Heart left ventricle (tissue), 16 donors: ENCODE measurements at regions not wholly inside any gene's neighbourhood (a gene's known extent, or its start where the extent isn't known, plus 50 kb on each side); places are given as distances from the start of the nearest gene placed in this dataset.

Experiments used
- ATAC-seq, 4 donors: fragments of 200-7000 bp; cut with Tn5 transposase; one replicate each; pipeline ENCODE4 v1.9.1; 2020 to 2022; ENCODE audit warnings: moderate library complexity in 4 of 4, mild to moderate bottlenecking in 3 of 4, moderate number of reproducible peaks in 1 of 4
- DNase-seq, 5 donors: peaks; one replicate each; pipeline ENCODE4 v3.0.0-alpha.2; 2020
- H3K27ac ChIP-seq, 12 donors: fragments of 200-600 bp; sonication (generic) in 4 of 12; one replicate each; pipeline versions ENCODE4 v1.5.0 to v1.8.0; 2016 to 2022; ENCODE audit warnings: mild to moderate bottlenecking in 2 of 12
- H3K27me3 ChIP-seq, 9 donors: fragments of 200-600 bp; sonication (generic) in 2 of 9; one replicate each; pipeline versions ENCODE4 v1.5.1 to v1.8.0; 2016 to 2022; ENCODE audit warnings: mild to moderate bottlenecking in 3 of 9
- H3K36me3 ChIP-seq, 9 donors: fragments of 200-600 bp; sonication (generic) in 2 of 9; one replicate each; pipeline versions ENCODE4 v1.5.0 to v1.8.0; 2018 to 2022; ENCODE audit warnings: mild to moderate bottlenecking in 2 of 9
- H3K4me1 ChIP-seq, 12 donors: fragments of 200-600 bp; sonication (generic) in 4 of 12; one replicate each; pipeline versions ENCODE4 v1.5.0 to v1.8.0; 2016 to 2022; ENCODE audit warnings: mild to moderate bottlenecking in 3 of 12
- H3K4me3 ChIP-seq, 12 donors: fragments of 200-600 bp; sonication (generic) in 4 of 12; one replicate each; pipeline versions ENCODE4 v1.5.0 to v1.8.0; 2017 to 2022; ENCODE audit warnings: mild to moderate bottlenecking in 9 of 12, moderate library complexity in 4 of 12
- H3K9me3 ChIP-seq, 12 donors: fragments of 200-600 bp; sonication (generic) in 4 of 12; one replicate each; pipeline versions ENCODE4 v1.5.0 to v1.8.0; 2016 to 2022; ENCODE audit warnings: mild to moderate bottlenecking in 1 of 12
- POLR2A ChIP-seq, 2 donors: fragments of 450-650 bp; IDR thresholded peaks; one replicate each; pipeline ENCODE4 v1.6.1; 2017; ENCODE audit warnings: antibody characterized with exemption in 2 of 2, mild to moderate bottlenecking in 2 of 2, moderate library complexity in 2 of 2
- WGBS, 4 donors: extraction: QIAGEN DNeasy Blood & Tissue Kit in 2 of 4; methylation state at CpG; one replicate each; pipeline versions ENCODE4 v1.1.5 to v1.1.7; 2013 to 2018; 5-methylcytosine and 5-hydroxymethylcytosine counted together
- intact Hi-C, 10 donors: fragments of 100-400 bp; cut with DNase I; formaldehyde crosslinking; loops; one replicate each; pipeline versions ENCODE4 v1.11.1 to v1.14.2; 2022
- TF ChIP-seq, protein P1 (sequence below), 12 donors: fragments of 200-600 bp; sonication (generic) in 4 of 12; IDR thresholded peaks; one replicate each; pipeline versions ENCODE4 v1.5.0 to v1.8.0; 2018 to 2022; ENCODE audit warnings: antibody characterized with exemption in 12 of 12, mild to moderate bottlenecking in 5 of 12
- donor health status: ischemic (EF 13 %, LVEDD 7.1; RV severe dilation, severe dysfunction).
- donor health status: healthy with polysubstance abuse.
- donor health status: DM: no; HTN: yes; CAD: no.
- donor health status: DM: no; HTN: no; CAD: no.
- donor health status: ischemic (EF 25% LVEDD 6.9; RV normal size, moderate dysfunction).
- donor health status: ischemic (EF 25% LVEDD 5.7; RV mildly dilated, moderate dysfunction).
- donor health status: healthy.
- donor health status: DM: yes; HTN: yes; CAD: no.
- donor health status: ischemic (EF 35%, LVEDD 5.7; RV mildly dilated, moderate dysfunction).
- donor health status: nonischemic (EF 11% LVEDD 7.7; RV severe dilation, severe dysfunction).
- donor health status: DM: yes; HTN: yes; CAD: no.
- donor health status: PGD.
- donor health status: ischemic (EF 29% LVEDD 5.4; RV normal size, mild dysfunction).
- donor health status: nonischemic (EF 23%, LVEDD 6.1; RV moderate dilation, normal function).

DNA sequence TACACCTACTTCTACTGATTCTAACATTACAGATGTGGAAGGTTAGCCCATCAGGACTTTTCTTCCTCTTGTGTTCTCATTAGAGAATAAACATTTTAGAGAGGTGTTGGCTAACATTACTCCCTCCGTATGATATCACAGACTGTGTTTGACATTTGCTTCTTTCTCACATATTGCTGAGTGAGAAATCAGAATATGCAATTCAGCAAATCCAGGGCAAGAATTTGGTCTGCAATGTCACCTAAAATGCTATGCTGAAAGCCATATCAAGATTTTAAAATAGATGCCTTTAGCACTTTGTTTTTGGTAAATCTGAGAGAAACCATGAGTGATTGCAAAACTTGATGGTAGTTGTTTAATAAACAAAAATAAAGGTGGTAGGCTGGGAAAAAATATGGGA is 319.1 kb downstream of the C4orf33 start:
- no peak overlapping the region for H3K27ac ChIP-seq
- DNase-seq (no peak), ATAC-seq (no peak)
- intact Hi-C loops = no loop called here
- H3K27me3 ChIP-seq = no peaks in the 10 kb centered on the region
- 75 to 94% (median 81%) methylated on average over 1 of the region's 1 CpG for WGBS, 4 donors
- H3K9me3 ChIP-seq = peaks cover 0 to 10% (median 0%) of the 10 kb centered on the region in 12 donors
- TF ChIP-seq POLR2A (IDR thresholded peaks at IDR 0.05) = no peak
- TF ChIP-seq, protein P1, sequence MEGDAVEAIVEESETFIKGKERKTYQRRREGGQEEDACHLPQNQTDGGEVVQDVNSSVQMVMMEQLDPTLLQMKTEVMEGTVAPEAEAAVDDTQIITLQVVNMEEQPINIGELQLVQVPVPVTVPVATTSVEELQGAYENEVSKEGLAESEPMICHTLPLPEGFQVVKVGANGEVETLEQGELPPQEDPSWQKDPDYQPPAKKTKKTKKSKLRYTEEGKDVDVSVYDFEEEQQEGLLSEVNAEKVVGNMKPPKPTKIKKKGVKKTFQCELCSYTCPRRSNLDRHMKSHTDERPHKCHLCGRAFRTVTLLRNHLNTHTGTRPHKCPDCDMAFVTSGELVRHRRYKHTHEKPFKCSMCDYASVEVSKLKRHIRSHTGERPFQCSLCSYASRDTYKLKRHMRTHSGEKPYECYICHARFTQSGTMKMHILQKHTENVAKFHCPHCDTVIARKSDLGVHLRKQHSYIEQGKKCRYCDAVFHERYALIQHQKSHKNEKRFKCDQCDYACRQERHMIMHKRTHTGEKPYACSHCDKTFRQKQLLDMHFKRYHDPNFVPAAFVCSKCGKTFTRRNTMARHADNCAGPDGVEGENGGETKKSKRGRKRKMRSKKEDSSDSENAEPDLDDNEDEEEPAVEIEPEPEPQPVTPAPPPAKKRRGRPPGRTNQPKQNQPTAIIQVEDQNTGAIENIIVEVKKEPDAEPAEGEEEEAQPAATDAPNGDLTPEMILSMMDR (IDR thresholded peaks at IDR 0.05) = no peak
- H3K36me3 ChIP-seq = no peaks in the 10 kb centered on the region
- no peak overlapping the region for H3K4me3 ChIP-seq
- no peaks in the 10 kb centered on the region for H3K4me1 ChIP-seq

DNA sequence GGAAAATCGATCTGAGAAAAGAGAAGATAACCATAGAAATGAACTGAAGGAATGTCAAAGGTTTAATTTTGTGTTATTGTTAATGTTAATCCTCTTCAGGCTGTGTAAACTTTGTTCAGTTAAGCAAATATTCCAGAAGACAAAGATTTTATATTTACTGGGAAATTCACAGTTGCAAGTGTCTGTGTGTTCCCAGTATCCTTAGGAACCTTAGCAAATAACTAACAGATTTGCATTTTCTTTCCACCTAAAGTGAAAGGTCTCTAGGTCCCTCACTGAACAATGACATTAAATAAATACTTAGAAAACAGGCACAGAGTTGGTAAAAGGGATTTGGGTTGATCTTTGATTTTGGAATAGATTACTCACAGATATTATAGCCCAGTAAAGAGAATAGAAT is 324.7 kb downstream of the C4orf33 start:
- Histone ChIP-seq H3K4me3 (no peak overlapping the region), H3K4me1 (no peaks in the 10 kb centered on the region), H3K27me3 (no peaks in the 10 kb centered on the region), H3K36me3 (no peaks in the 10 kb centered on the region), H3K27ac (no peak overlapping the region), H3K9me3 (peaks cover 0 to 10% (median 0%) of the 10 kb centered on the region in 12 donors)
- 68 to 74% (median 73%) methylated on average over 1 of the region's 1 CpG for WGBS, 4 donors
- no peak for DNase-seq
- TF ChIP-seq, protein P1 (IDR thresholded peaks at IDR 0.05) = no peak
- TF ChIP-seq POLR2A (IDR thresholded peaks at IDR 0.05) = no peak
- intact Hi-C loops = no loop called here
- no peak for ATAC-seq

DNA sequence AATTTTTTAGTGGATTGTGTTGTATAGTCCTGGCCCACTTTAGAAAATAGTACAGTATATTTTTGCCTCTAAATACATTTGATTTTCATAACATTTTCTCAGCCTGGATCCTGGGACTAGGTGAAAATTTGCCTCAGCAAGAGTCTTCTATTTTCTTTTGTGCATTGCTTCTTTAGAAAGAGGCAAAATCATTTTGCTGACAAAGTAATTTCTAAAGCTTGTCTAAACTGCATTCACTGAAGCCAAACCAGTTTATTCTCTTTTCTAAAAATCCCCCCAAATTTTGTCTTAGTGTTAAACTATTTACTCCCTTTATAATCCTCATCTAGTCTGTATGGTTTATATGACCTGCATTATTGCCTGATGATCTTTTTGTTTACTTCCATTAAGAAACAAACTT is 326.3 kb downstream of the C4orf33 start:
- intact Hi-C loops = no loop called here
- ATAC-seq = no peak
- H3K4me1 ChIP-seq = no peaks in the 10 kb centered on the region
- no peak overlapping the region for H3K27ac ChIP-seq
- DNase-seq = no peak
- no peak overlapping the region for H3K4me3 ChIP-seq
- peaks cover 0 to 1% (median 0%) of the 10 kb centered on the region in 12 donors for H3K9me3 ChIP-seq
- TF ChIP-seq, protein P1 (IDR thresholded peaks at IDR 0.05) = no peak
- no peak for TF ChIP-seq POLR2A (IDR thresholded peaks at IDR 0.05)
- no peaks in the 10 kb centered on the region for H3K27me3 ChIP-seq
- no peaks in the 10 kb centered on the region for H3K36me3 ChIP-seq

DNA sequence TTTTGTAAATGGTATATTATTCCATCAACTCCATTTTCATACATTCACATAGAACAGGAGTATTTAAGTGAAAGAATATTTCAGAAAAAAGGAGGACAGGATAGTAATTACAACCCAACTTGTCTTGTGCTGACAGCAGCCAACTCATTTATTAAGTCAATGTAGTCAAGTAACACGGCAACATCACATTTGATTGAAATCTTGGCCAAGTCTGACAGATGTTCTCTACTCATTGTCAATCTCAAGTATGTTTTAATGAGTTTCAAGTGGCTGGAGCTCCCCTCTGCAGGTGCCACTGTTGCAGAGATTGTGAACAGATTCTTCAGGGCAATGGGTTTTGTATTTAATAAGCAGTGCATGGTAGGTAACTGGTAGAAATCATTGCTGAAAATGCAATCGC is 332.5 kb downstream of the C4orf33 start:
- 76 to 80% (median 78%) methylated on average over 2 of the region's 2 CpGs for WGBS, 4 donors

More for the DNA sequence above, 332.5 kb downstream of the C4orf33 start:
- ATAC-seq (no peak), DNase-seq (no peak)
- Histone ChIP-seq H3K36me3 (no peaks in the 10 kb centered on the region), H3K4me3 (no peak overlapping the region), H3K27ac (no peak overlapping the region), H3K9me3 (no peaks in the 10 kb centered on the region), H3K4me1 (no peaks in the 10 kb centered on the region), H3K27me3 (no peaks in the 10 kb centered on the region)
- no peak for TF ChIP-seq POLR2A (IDR thresholded peaks at IDR 0.05)
- TF ChIP-seq, protein P1 (IDR thresholded peaks at IDR 0.05) = no peak
- intact Hi-C loops = no loop called here
